PC-9 (cell line): ENCODE measurements at regions not wholly inside any gene's neighbourhood (a gene's known extent, or its start where the extent isn't known, plus 50 kb on each side); places are given as distances from the start of the nearest gene placed in this dataset.

Experiments used
- EZH2 ChIP-seq: fragments of 200-600 bp; sonication (generic); IDR thresholded peaks from 2 replicates; pipeline ENCODE4 v1.8.0; 2017; ENCODE audit warnings: antibody characterized with exemption, low read depth
- TF ChIP-seq, protein P1 (sequence below): fragments of 200-600 bp; sonication (generic); conservative IDR thresholded peaks from 2 replicates; pipeline ENCODE4 v1.6.1; 2017; ENCODE audit warnings: mixed run types, antibody characterized with exemption, mild to moderate bottlenecking, moderate library complexity

- TF ChIP-seq, protein P1, sequence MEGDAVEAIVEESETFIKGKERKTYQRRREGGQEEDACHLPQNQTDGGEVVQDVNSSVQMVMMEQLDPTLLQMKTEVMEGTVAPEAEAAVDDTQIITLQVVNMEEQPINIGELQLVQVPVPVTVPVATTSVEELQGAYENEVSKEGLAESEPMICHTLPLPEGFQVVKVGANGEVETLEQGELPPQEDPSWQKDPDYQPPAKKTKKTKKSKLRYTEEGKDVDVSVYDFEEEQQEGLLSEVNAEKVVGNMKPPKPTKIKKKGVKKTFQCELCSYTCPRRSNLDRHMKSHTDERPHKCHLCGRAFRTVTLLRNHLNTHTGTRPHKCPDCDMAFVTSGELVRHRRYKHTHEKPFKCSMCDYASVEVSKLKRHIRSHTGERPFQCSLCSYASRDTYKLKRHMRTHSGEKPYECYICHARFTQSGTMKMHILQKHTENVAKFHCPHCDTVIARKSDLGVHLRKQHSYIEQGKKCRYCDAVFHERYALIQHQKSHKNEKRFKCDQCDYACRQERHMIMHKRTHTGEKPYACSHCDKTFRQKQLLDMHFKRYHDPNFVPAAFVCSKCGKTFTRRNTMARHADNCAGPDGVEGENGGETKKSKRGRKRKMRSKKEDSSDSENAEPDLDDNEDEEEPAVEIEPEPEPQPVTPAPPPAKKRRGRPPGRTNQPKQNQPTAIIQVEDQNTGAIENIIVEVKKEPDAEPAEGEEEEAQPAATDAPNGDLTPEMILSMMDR: no peak
- no peak for TF ChIP-seq EZH2
Measured at GRCh38 chrX:95435198-95435597, 1249.4 kb upstream of the DIAPH2 start.
